ENCODE measurements at regions not wholly inside any gene's neighbourhood (a gene's known extent, or its start where the extent isn't known, plus 50 kb on each side); places are given as distances from the start of the nearest gene placed in this dataset.
A peak's percentile ranks its signal among the peaks of the same experiment; 100 is the strongest.

- no peak for TF ChIP-seq CTCF (IDR thresholded peaks at IDR 0.05; ENCODE audit: control insufficient read depth, extremely low read depth, insufficient read depth)
- no peak for DNase-seq (ENCODE audit: low read depth)
- H3K4me3 ChIP-seq (ENCODE audit: low read depth, low read length) = no peak overlapping the region
Observed at GRCh38 chr6:126167726-126168125, 172.2 kb upstream of the CENPW start.

GRCh38 chr6:126170433-126170832 is 169.5 kb upstream of the CENPW start:
- DNase-seq (ENCODE audit: low read depth) = peak; percentile 46
- no peak overlapping the region for H3K4me3 ChIP-seq (ENCODE audit: low read depth, low read length)
- TF ChIP-seq CTCF (IDR thresholded peaks at IDR 0.05; ENCODE audit: control insufficient read depth, extremely low read depth, insufficient read depth) = no peak

- H3K4me3 ChIP-seq (ENCODE audit: low read depth, low read length) = no peak overlapping the region
- no peak for DNase-seq (ENCODE audit: low read depth)
- TF ChIP-seq CTCF (IDR thresholded peaks at IDR 0.05; ENCODE audit: control insufficient read depth, extremely low read depth, insufficient read depth) = peak; percentile 61
Observed at GRCh38 chr6:126170978-126171382, 168.9 kb upstream of the CENPW start.

GRCh38 chr6:126172131-126172530 is 167.8 kb upstream of the CENPW start:
- H3K4me3 ChIP-seq (ENCODE audit: low read depth, low read length) = no peak overlapping the region
- no peak for DNase-seq (ENCODE audit: low read depth)
- no peak for TF ChIP-seq CTCF (IDR thresholded peaks at IDR 0.05; ENCODE audit: control insufficient read depth, extremely low read depth, insufficient read depth)

GRCh38 chr6:126173265-126173664 is 166.7 kb upstream of the CENPW start:
- no peak overlapping the region for H3K4me3 ChIP-seq (ENCODE audit: low read depth, low read length)
- DNase-seq (ENCODE audit: low read depth) = no peak
- no peak for TF ChIP-seq CTCF (IDR thresholded peaks at IDR 0.05; ENCODE audit: control insufficient read depth, extremely low read depth, insufficient read depth)

GRCh38 chr6:126174697-126175096 is 165.2 kb upstream of the CENPW start:
- H3K4me3 ChIP-seq (ENCODE audit: low read depth, low read length) = no peak overlapping the region
- TF ChIP-seq CTCF (IDR thresholded peaks at IDR 0.05; ENCODE audit: control insufficient read depth, extremely low read depth, insufficient read depth) = no peak
- no peak for DNase-seq (ENCODE audit: low read depth)

- TF ChIP-seq CTCF (IDR thresholded peaks at IDR 0.05; ENCODE audit: control insufficient read depth, extremely low read depth, insufficient read depth) = no peak
- H3K4me3 ChIP-seq (ENCODE audit: low read depth, low read length) = no peak overlapping the region
- no peak for DNase-seq (ENCODE audit: low read depth)
Observed at GRCh38 chr6:126175251-126175650, 164.7 kb upstream of the CENPW start.
